KMS-11 (cell line): ENCODE measurements at regions not wholly inside any gene's neighbourhood (a gene's known extent, or its start where the extent isn't known, plus 50 kb on each side); places are given as distances from the start of the nearest gene placed in this dataset.
"Not testable (repeated sequence)": the region's sequence is repeated elsewhere in the genome, so short reads cannot be mapped to it uniquely, and the experiment has no call there.

ENCODE experiments used
- H2AFZ ChIP-seq: fragments of 200-600 bp; sonication (generic); 2 replicates; pipeline ENCODE4 v1.6.1; 2016; ENCODE audit warnings: antibody characterized with exemption, mixed run types, low read depth
- H3K27ac ChIP-seq: fragments of 200-600 bp; sonication (generic); 2 replicates; pipeline ENCODE4 v1.6.1; 2016; ENCODE audit warnings: mild to moderate bottlenecking, mixed run types
- H3K27me3 ChIP-seq: fragments of 200-600 bp; sonication (generic); 2 replicates; pipeline ENCODE4 v1.6.1; 2017; ENCODE audit warnings: mild to moderate bottlenecking, low read depth, mixed run types, moderate library complexity; ENCODE audit not compliant: insufficient read depth
- H3K36me3 ChIP-seq: fragments of 200-600 bp; sonication (generic); 2 replicates; pipeline ENCODE4 v1.6.1; 2017; ENCODE audit warnings: mild to moderate bottlenecking, mixed run types; ENCODE audit not compliant: insufficient read depth
- H3K4me1 ChIP-seq: fragments of 200-600 bp; sonication (generic); 2 replicates; pipeline ENCODE4 v1.6.1; 2016; ENCODE audit warnings: mild to moderate bottlenecking, low read depth, mixed run types; ENCODE audit not compliant: poor library complexity, severe bottlenecking
- H3K4me2 ChIP-seq: fragments of 200-600 bp; sonication (generic); 2 replicates; pipeline ENCODE4 v1.7.0; 2016; ENCODE audit warnings: mild to moderate bottlenecking, mixed run types
- H3K4me3 ChIP-seq: fragments of 200-600 bp; sonication (generic); IDR thresholded peaks from 2 replicates; pipeline ENCODE4 v1.6.1; 2017; ENCODE audit warnings: low read depth, low read length, mixed read lengths; ENCODE audit not compliant: insufficient read depth
- H3K79me2 ChIP-seq: fragments of 200-600 bp; sonication (generic); 2 replicates; pipeline ENCODE4 v1.6.1; 2016; ENCODE audit warnings: low read depth, mixed run types; ENCODE audit not compliant: insufficient read depth
- H3K9ac ChIP-seq: fragments of 200-600 bp; sonication (generic); 2 replicates; pipeline ENCODE4 v1.6.1; 2016; ENCODE audit warnings: mild to moderate bottlenecking, mixed run types
- H4K20me1 ChIP-seq: fragments of 200-600 bp; sonication (generic); 2 replicates; pipeline ENCODE4 v1.6.1; 2016; ENCODE audit warnings: mild to moderate bottlenecking, mixed run types; ENCODE audit not compliant: insufficient read depth
- TF ChIP-seq, protein P1 (sequence below): fragments of 200-600 bp; sonication (generic); conservative IDR thresholded peaks from 2 replicates; pipeline ENCODE4 v1.6.1; 2017; ENCODE audit warnings: low read depth, mild to moderate bottlenecking, antibody characterized with exemption, low read length, moderate library complexity, mixed read lengths

DNA sequence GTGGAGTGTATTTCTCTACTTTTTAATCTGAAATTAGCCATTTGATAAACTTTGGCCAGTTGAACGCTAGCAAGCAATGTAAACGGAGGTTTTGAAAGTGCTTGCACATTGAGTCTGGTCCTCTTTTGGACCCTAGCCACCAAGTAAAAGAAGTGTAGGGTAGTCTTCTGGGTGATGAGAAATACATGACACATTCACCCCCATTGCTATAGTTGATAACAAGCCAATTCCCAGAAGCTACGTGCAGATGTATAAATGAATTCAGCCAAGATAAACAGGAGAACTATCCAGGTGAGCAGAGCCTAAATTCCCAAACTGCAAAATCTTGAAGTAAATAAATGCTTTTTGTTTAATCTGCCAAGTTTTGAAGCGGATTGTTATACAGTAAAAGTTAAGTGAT is 965.4 kb upstream of the GRIA3 start:
- H3K27me3 ChIP-seq: no peaks in the 10 kb centered on the region
- no peak overlapping the region for H2AFZ ChIP-seq
- H3K36me3 ChIP-seq: no peaks in the 10 kb centered on the region
- H3K4me2 ChIP-seq: no peak overlapping the region
- no peaks in the 10 kb centered on the region for H3K4me1 ChIP-seq
- no peaks in the 10 kb centered on the region for H3K79me2 ChIP-seq
- no peak overlapping the region for H3K9ac ChIP-seq
- H4K20me1 ChIP-seq: no peaks in the 10 kb centered on the region
- no peak overlapping the region for H3K4me3 ChIP-seq
- TF ChIP-seq, protein P1, sequence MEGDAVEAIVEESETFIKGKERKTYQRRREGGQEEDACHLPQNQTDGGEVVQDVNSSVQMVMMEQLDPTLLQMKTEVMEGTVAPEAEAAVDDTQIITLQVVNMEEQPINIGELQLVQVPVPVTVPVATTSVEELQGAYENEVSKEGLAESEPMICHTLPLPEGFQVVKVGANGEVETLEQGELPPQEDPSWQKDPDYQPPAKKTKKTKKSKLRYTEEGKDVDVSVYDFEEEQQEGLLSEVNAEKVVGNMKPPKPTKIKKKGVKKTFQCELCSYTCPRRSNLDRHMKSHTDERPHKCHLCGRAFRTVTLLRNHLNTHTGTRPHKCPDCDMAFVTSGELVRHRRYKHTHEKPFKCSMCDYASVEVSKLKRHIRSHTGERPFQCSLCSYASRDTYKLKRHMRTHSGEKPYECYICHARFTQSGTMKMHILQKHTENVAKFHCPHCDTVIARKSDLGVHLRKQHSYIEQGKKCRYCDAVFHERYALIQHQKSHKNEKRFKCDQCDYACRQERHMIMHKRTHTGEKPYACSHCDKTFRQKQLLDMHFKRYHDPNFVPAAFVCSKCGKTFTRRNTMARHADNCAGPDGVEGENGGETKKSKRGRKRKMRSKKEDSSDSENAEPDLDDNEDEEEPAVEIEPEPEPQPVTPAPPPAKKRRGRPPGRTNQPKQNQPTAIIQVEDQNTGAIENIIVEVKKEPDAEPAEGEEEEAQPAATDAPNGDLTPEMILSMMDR: no peak
- no peak overlapping the region for H3K27ac ChIP-seq

DNA sequence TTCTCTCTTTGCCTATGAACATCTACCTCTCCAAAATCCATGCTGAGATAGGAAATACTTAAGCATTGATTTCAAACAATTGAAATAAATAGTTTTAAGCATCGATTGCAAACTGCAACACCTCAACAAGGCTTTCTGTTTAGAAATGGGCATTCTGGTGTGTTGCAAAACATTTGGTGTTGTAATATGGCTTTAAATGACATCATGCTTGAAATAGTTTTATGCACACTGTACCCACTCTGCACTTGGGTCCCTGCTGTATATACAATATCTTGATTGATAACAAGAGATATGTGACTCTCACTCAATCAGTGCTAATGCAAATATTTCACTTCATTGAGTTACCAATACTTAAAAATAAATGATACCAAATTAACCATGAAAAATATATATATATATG is 964.9 kb upstream of the GRIA3 start:
- Histone ChIP-seq H3K36me3 (no peaks in the 10 kb centered on the region), H3K9ac (no peak overlapping the region), H3K4me3 (no peak overlapping the region), H3K27ac (no peak overlapping the region), H3K79me2 (no peaks in the 10 kb centered on the region), H2AFZ (no peak overlapping the region), H3K4me2 (no peak overlapping the region), H4K20me1 (no peaks in the 10 kb centered on the region), H3K4me1 (no peaks in the 10 kb centered on the region), H3K27me3 (no peaks in the 10 kb centered on the region)
- TF ChIP-seq, protein P1: no peak

DNA sequence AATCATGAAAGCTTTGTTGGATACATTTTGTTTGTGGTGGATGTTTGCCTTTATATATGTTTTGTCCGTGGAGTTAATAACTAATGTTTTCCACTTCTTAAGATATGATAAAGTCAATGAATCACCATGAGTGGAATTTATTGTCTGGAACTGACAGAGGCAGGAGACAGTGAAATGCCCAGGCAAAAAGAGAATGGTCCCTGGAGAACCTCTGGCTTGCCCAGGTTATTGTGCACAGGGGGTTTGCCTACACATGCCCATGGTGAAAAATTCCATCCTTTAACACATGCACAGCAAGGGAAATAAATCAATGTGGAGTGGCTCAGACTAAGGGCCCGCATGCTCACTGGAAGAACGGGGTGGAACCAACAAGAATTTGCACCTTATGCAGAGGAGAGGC is 964.3 kb upstream of the GRIA3 start:
- Histone ChIP-seq H3K27me3 (no peaks in the 10 kb centered on the region), H2AFZ (no peak overlapping the region), H3K36me3 (no peaks in the 10 kb centered on the region), H3K79me2 (no peaks in the 10 kb centered on the region), H3K27ac (no peak overlapping the region), H3K4me2 (no peak overlapping the region), H3K4me3 (no peak overlapping the region), H4K20me1 (no peaks in the 10 kb centered on the region), H3K4me1 (no peaks in the 10 kb centered on the region), H3K9ac (no peak overlapping the region)
- TF ChIP-seq, protein P1: no peak

DNA sequence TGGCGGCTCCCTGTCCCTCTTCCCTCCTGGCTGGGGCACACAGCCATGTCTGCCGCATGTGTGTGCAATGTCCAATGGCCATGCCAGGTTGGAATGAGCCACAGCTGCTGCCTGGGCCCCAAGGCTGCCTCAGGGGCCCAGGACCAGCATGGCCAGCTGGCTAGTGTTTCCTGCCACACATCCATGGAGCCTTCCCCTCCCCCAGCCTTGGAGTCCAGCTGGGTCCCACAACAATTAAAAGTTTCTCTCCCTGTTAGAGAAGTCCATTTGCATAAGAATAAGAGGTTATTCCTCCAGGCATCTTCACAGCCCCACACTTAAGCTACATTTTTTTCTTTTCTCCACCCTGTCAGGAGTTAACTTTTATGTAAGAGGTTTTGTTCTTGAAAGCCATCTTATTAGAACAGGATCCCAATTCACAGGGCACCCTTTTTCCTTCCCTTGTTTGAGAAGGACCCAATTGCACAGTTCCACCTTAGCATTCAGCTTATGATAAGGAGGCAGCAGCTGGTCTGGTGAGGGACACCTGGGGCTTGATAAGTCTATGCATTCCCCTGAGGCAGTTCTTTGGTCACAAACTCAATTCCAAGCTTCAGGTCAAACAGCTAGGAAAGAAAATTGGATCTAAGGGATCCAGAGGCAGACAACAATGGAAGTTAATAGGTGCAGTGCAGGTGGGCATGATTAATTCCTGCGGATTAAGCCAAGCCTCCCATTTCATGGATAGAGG is 963.3 kb upstream of the GRIA3 start:
- Histone ChIP-seq H4K20me1 (no peaks in the 10 kb centered on the region), H3K27ac (no peak overlapping the region), H3K4me2 (no peak overlapping the region), H3K4me3 (no peak overlapping the region), H3K36me3 (no peaks in the 10 kb centered on the region), H3K4me1 (no peaks in the 10 kb centered on the region), H3K9ac (no peak overlapping the region), H3K79me2 (no peaks in the 10 kb centered on the region), H3K27me3 (no peaks in the 10 kb centered on the region), H2AFZ (no peak overlapping the region)
- TF ChIP-seq, protein P1: no peak

DNA sequence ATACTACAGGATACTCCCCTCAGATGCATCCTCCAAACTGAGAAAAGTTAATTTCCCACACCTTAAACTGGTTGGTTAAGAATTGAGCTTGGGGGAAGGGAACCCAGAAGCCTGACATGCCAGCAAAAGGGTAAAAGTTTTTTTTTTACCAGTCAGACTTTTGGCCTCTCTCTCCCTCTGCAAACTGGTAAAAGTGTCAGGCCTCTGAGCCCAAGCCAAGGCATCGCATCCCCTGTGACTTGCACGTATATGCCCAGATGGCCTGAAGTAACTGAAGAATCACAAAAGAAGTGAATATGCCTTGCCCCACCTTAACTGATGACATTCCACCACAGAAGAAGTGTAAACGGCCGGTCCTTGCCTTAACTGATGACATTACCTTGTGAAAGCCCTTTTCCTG is 962.3 kb upstream of the GRIA3 start:
- not testable (repeated sequence) for H3K9ac ChIP-seq, H3K36me3 ChIP-seq, H3K27ac ChIP-seq, H3K27me3 ChIP-seq, H2AFZ ChIP-seq, H3K4me2 ChIP-seq, H3K4me1 ChIP-seq, H4K20me1 ChIP-seq, H3K4me3 ChIP-seq, H3K79me2 ChIP-seq

DNA sequence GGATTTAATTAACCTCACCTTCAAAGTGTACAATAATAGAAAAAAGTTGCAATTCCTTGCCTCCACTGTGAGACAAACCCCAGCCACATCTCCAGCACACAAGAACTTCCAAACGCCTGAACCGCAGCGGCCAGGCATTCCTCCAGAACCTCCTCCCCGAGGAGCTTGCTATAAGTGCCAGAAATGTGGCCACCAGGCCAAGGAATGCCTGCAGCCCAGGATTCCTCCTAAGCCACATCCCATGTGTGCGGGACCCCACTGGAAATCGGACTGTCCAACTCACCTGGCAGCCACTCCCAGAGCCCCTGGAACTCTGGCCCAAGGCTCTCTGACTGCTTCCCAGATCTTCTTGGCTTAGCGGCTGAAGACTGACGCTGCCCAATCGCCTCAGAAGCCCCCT is 959.9 kb upstream of the GRIA3 start:
- H3K27ac ChIP-seq, H3K4me1 ChIP-seq, H4K20me1 ChIP-seq, H3K79me2 ChIP-seq, H3K36me3 ChIP-seq, H3K9ac ChIP-seq, H2AFZ ChIP-seq, H3K4me3 ChIP-seq, H3K4me2 ChIP-seq, H3K27me3 ChIP-seq: not testable (repeated sequence)
